ENCODE measurements at regions not wholly inside any gene's neighbourhood (a gene's known extent, or its start where the extent isn't known, plus 50 kb on each side); places are given as distances from the start of the nearest gene placed in this dataset.

DNA sequence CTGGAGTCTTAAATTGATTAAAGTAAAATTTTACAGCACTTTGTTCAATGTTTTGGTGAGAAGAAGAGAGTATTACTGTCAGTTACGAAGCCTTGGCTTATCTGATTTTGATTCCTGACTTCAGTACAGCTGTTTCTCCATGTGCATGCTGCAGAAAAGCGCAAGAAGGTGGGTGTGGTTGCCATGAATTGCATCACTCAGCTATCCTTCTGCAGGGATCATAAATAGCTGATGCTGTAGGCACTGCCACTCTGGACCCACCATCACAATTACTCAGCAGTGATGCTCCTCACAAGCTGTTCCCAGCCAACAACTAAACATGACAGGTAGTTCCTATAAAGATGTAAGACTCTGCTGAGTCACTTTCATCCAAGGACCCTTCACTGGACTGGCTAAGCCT, 321.2 kb downstream of the IRS2 start:
- DNase-seq (ENCODE audit: extremely low spot score in 2 of 2) = no peak
- no peaks in the 10 kb centered on the region for H3K36me3 ChIP-seq
- TF ChIP-seq POLR2A (IDR thresholded peaks at IDR 0.05) (no peak), POLR2AphosphoS5 (IDR thresholded peaks at IDR 0.05; ENCODE audit: insufficient read depth in 1 of 2, low read depth in 1 of 2) (no peak)
- TF ChIP-seq, protein P1, sequence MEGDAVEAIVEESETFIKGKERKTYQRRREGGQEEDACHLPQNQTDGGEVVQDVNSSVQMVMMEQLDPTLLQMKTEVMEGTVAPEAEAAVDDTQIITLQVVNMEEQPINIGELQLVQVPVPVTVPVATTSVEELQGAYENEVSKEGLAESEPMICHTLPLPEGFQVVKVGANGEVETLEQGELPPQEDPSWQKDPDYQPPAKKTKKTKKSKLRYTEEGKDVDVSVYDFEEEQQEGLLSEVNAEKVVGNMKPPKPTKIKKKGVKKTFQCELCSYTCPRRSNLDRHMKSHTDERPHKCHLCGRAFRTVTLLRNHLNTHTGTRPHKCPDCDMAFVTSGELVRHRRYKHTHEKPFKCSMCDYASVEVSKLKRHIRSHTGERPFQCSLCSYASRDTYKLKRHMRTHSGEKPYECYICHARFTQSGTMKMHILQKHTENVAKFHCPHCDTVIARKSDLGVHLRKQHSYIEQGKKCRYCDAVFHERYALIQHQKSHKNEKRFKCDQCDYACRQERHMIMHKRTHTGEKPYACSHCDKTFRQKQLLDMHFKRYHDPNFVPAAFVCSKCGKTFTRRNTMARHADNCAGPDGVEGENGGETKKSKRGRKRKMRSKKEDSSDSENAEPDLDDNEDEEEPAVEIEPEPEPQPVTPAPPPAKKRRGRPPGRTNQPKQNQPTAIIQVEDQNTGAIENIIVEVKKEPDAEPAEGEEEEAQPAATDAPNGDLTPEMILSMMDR (IDR thresholded peaks at IDR 0.05) = no peak
- H3K4me3 ChIP-seq = no peak overlapping the region
- H3K27me3 ChIP-seq = no peaks in the 10 kb centered on the region
- intact Hi-C loops (cut with DNase I) = no loop called here
- H3K9me3 ChIP-seq = no peaks in the 10 kb centered on the region
- no peak overlapping the region for H3K27ac ChIP-seq
- H3K4me1 ChIP-seq = no peaks in the 10 kb centered on the region

DNA sequence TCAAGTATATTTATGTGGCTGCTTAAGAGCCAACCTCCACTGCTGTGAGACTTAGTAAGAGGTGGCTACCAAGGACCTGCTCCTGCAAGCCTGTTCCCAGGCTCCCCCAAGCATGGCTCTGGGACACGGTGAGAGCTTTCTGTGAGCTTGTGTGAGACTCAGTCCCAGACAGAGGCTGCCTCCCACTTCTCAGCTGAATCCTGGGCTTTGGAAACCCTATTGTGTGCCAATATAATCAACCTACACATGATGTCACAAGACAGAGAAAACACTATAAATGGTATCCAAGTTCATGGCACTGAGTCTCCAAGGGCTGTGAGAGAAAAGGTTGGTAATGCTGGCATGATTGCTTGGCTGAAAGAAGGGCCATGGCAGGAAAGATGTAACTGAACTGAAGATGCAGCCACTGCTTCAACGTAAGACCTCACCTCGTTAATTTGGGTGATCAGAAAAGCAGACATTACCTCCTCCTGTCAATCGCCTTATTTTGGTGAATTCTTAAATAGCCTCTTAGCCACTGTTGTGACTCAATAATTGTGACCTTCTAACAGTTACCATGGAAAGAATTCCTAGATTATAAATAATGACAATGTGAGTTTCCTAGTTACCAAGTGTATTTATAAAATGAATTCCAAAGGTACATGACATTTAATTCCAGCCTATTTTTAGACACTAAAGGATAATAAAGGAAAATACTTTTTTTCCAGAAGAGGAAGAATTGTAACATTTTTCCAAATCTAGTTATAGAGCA, 332.0 kb downstream of the IRS2 start:
- intact Hi-C loops (cut with DNase I) = no loop called here
- TF ChIP-seq POLR2A (IDR thresholded peaks at IDR 0.05) (no peak), POLR2AphosphoS5 (IDR thresholded peaks at IDR 0.05; ENCODE audit: insufficient read depth in 1 of 2, low read depth in 1 of 2) (no peak)
- TF ChIP-seq, protein P1 (IDR thresholded peaks at IDR 0.05) = no peak
- no peaks in the 10 kb centered on the region for H3K4me1 ChIP-seq
- H3K36me3 ChIP-seq = no peaks in the 10 kb centered on the region
- H3K9me3 ChIP-seq = no peaks in the 10 kb centered on the region
- no peak overlapping the region for H3K27ac ChIP-seq
- no peaks in the 10 kb centered on the region for H3K27me3 ChIP-seq
- H3K4me3 ChIP-seq = no peak overlapping the region
- no peak for DNase-seq (ENCODE audit: extremely low spot score in 2 of 2)

DNA sequence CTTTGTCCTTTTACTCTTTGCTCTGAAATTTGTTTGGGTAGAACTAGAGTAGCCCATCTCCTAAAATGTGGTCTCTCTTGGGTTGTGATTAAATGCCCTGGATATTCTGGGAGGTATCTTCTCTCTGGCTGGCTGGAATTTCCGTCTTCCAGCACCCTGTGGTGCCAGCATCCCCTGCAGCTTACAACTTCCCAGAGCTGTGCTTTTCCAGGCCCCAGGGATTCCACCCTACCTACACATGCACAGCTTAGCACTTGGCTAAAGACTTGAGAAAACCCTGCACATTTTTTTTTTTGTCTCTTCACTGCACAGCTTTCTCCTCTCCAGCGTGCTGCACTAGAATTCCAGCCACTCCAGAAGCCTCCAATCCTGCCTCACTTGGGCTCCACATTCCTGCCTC, 334.7 kb downstream of the IRS2 start:
- H3K27ac ChIP-seq = no peak overlapping the region
- TF ChIP-seq, protein P1 (IDR thresholded peaks at IDR 0.05) = no peak
- TF ChIP-seq POLR2A (IDR thresholded peaks at IDR 0.05) (no peak), POLR2AphosphoS5 (IDR thresholded peaks at IDR 0.05; ENCODE audit: insufficient read depth in 1 of 2, low read depth in 1 of 2) (no peak)

DNA sequence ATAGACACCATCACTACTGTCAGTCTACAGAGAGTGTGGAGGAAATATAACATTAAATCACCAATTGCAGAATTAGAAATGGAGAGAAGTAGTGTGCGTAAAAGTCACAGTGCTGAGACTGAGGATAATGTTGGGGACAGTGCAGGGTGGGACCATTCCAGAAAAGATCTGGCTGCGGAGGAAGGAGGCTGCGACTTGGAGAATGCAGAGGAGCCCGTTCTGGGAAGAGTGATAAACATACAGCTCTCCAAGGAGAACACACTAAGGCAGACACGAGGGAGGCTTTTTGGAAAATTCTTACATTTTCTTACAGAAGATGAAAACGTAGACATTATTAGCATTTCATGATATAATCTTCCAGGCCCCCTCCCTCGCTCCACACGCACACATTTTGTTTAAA, 337.8 kb downstream of the IRS2 start:
- Histone ChIP-seq H3K4me1 (no peaks in the 10 kb centered on the region), H3K36me3 (no peaks in the 10 kb centered on the region), H3K4me3 (no peak overlapping the region), H3K9me3 (no peaks in the 10 kb centered on the region), H3K27ac (no peak overlapping the region), H3K27me3 (no peaks in the 10 kb centered on the region)
- intact Hi-C loops (cut with DNase I) = no loop called here
- DNase-seq (ENCODE audit: extremely low spot score in 2 of 2) = no peak
- no peak for TF ChIP-seq POLR2A (IDR thresholded peaks at IDR 0.05)
- TF ChIP-seq, protein P1 (IDR thresholded peaks at IDR 0.05) = no peak

More for the DNA sequence above, 334.7 kb downstream of the IRS2 start:
- Histone ChIP-seq H3K9me3 (no peaks in the 10 kb centered on the region), H3K4me3 (no peak overlapping the region), H3K27me3 (no peaks in the 10 kb centered on the region), H3K36me3 (no peaks in the 10 kb centered on the region), H3K4me1 (no peaks in the 10 kb centered on the region)
- DNase-seq (ENCODE audit: extremely low spot score in 2 of 2) = no peak
- intact Hi-C loops (cut with DNase I) = no loop called here

DNA sequence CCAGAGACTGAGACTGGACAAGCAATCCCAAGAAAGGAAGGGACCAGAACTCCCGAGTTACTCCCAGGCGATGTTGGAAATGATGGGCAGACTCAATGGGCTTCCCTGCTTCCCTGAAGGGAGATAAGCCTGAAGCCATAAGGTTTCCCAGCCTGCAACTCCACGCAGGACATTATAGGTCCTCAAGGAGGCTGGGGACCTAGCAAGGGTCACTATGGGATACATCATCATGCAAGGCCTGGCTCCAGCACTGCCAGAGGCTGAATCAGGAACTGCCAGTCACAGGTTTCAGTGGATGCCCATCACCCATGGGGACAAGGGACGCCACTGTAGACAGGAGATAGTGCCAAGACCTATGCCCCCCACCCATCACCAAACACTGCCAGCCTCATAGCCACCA, 338.7 kb downstream of the IRS2 start:
- H3K9me3 ChIP-seq = no peaks in the 10 kb centered on the region
- H3K4me1 ChIP-seq = no peaks in the 10 kb centered on the region
- TF ChIP-seq, protein P1 (IDR thresholded peaks at IDR 0.05) = no peak
- no peak for TF ChIP-seq POLR2A (IDR thresholded peaks at IDR 0.05)
- no peak for TF ChIP-seq POLR2AphosphoS5 (IDR thresholded peaks at IDR 0.05; ENCODE audit: insufficient read depth in 1 of 2, low read depth in 1 of 2)
- no peak for DNase-seq (ENCODE audit: extremely low spot score in 2 of 2)
- H3K27me3 ChIP-seq = no peaks in the 10 kb centered on the region
- no peaks in the 10 kb centered on the region for H3K36me3 ChIP-seq
- no peak overlapping the region for H3K4me3 ChIP-seq
- no peak overlapping the region for H3K27ac ChIP-seq
- intact Hi-C loops (cut with DNase I) = no loop called here

Measured in vagina (tissue), 2 donors.